T-helper 1 cell treated with Interleukin-12 subunit alpha and Interleukin-12 subunit beta and Interleukin-4 antibody, amounts not matched to agents 30 μg/mL and 1 μg/mL, for 36 hours (primary cell): ENCODE measurements at regions not wholly inside any gene's neighbourhood (a gene's known extent, or its start where the extent isn't known, plus 50 kb on each side); places are given as distances from the start of the nearest gene placed in this dataset.
"Not testable (repeated sequence)": the region's sequence is repeated elsewhere in the genome, so short reads cannot be mapped to it uniquely, and the experiment has no call there.

Experiments used
- H3K27ac Mint-ChIP-seq: one replicate; pipeline ENCODE4 v1.8.0; 2021; ENCODE audit warnings: mild to moderate bottlenecking, mixed read lengths
- H3K27me3 Mint-ChIP-seq: one replicate; pipeline ENCODE4 v1.8.0; 2021; ENCODE audit warnings: low read depth, mixed read lengths
- H3K36me3 Mint-ChIP-seq: one replicate; pipeline ENCODE4 v1.8.0; 2021; ENCODE audit warnings: low read depth, mixed read lengths
- H3K4me1 Mint-ChIP-seq: one replicate; pipeline ENCODE4 v1.8.0; 2021; ENCODE audit warnings: low read depth, mixed read lengths
- H3K4me3 Mint-ChIP-seq: one replicate; pipeline ENCODE4 v1.8.0; 2021; ENCODE audit warnings: mild to moderate bottlenecking, moderate library complexity, mixed read lengths
- H3K9me3 Mint-ChIP-seq: one replicate; pipeline ENCODE4 v1.8.0; 2021; ENCODE audit warnings: mixed read lengths

DNA sequence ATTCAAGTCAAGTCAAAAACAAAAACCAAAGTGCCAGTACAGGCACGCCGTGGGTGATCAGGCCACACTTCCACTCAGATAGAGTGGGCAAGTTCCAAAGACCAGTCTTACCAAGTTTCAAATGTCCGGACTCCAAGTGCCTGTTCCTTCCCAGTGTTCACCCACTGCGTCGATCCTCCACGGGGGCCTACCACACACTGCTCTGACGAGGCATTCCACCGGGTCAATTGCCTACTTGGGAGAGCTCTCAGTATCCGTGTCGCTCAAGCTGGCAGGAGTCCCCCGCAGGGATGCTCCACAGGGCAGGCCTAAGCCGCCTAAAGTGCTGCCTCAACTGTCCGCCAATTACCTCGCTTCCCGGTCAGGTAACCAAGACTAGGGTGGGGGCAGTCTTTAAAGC lies 132.3 kb upstream of the CCZ1B start:
- H3K9me3 Mint-ChIP-seq, H3K27me3 Mint-ChIP-seq, H3K36me3 Mint-ChIP-seq, H3K4me3 Mint-ChIP-seq, H3K4me1 Mint-ChIP-seq, H3K27ac Mint-ChIP-seq: not testable (repeated sequence)

DNA sequence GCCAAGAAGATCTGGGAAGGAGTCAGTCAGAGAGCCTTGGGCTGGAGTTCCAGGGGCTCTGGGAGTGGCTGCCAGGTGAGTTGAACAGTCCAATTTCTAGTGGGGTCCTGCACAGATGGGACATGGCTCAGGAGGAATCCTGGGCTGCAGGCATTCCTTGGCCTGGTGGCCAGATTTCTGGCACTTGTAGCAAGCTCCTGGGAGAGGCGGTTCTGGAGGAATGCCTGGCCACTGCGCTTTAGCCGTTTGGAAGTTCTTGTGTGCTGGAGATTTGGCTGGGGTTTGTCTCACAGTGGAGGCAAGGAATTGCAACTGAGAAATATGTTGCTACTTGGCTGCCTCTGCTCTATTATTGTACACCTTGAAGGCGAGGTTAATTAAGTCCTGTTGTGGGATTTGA lies 133.9 kb upstream of the CCZ1B start:
- H3K36me3 Mint-ChIP-seq, H3K4me1 Mint-ChIP-seq, H3K27me3 Mint-ChIP-seq, H3K9me3 Mint-ChIP-seq, H3K27ac Mint-ChIP-seq, H3K4me3 Mint-ChIP-seq: not testable (repeated sequence)

DNA sequence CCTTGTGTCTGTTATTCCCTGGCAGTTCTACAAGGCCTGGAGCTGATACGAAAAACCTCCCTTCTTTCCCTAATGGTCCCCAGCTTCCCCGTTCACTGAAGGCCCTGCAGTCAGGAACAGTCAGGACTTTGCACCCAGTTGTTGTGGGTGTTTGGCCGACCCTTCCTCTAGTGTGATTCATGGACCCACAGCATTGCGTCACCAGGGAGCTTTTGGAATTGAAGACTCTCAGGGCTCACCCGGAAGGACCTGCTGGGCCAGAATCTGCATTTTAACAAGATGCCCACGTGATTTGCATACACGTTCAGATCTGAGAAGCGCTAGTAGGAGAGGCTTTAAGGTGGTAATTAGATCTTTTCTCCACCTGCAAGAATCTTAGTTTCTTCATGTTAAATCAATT lies 136.8 kb upstream of the CCZ1B start:
- not testable (repeated sequence) for H3K36me3 Mint-ChIP-seq, H3K4me1 Mint-ChIP-seq, H3K27ac Mint-ChIP-seq, H3K4me3 Mint-ChIP-seq, H3K9me3 Mint-ChIP-seq
- H3K27me3 Mint-ChIP-seq, result peaks cover 10% of the 10 kb centered on the region

DNA sequence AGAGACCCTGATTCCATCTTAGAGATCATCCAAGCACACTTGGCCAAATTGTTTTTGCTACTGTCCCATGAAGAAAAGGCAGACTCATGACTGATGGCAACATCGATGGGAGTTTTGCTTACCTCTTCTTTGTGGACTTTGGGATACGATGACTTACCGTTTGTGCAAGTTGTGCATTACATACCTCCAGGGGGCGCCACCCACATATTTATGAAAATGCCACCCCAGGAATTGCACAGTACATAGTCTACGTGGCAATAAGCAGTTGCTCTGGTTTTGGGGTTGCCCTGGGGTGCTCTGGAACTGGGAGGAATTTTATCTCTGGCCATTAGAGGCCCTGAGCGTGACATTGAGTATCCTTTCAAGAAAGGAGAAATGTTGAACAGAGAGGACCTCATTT lies 139.0 kb upstream of the CCZ1B start:
- not testable (repeated sequence) for H3K4me3 Mint-ChIP-seq, H3K27me3 Mint-ChIP-seq, H3K4me1 Mint-ChIP-seq, H3K36me3 Mint-ChIP-seq, H3K27ac Mint-ChIP-seq, H3K9me3 Mint-ChIP-seq

DNA sequence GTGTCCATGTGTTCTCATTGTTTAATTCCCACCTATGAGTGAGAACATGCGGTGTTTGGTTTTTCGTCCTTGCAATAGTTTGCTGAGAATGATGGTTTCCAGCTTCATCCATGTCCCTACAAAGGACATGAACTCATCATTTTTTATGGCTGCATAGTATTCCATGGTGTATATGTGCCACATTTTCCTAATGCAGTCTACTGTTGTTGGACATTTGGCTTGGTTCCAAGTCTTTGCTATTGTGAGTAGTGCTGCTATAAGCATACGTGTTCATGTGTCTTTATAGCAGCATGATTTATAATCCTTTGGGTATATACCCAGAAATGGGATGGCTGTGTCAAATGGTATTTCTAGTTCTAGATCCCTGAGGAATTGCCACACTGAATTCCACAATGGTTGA lies 144.1 kb upstream of the CCZ1B start:
- H3K4me3 Mint-ChIP-seq, H3K36me3 Mint-ChIP-seq, H3K9me3 Mint-ChIP-seq, H3K4me1 Mint-ChIP-seq, H3K27me3 Mint-ChIP-seq, H3K27ac Mint-ChIP-seq: not testable (repeated sequence)

DNA sequence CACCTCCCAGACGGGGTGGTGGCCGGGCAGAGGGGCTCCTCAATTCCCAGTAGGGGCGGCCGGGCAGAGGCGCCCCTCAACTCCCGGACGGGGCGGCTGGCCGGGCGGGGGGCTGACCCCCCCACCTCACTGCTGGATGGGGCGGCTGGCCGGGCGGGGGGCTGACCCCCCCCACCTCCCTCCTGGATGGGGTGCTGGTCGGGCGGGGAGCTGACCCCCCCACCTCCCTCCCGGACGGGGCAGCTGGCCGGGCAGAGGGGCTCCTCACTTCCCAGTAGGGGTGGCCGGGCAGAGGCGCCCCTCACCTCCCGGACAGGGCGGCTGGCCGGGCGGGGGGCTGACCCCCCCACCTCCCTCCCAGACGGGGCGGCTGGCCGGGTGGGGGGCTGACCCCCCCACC lies 148.8 kb upstream of the CCZ1B start:
- not testable (repeated sequence) for H3K4me3 Mint-ChIP-seq, H3K36me3 Mint-ChIP-seq, H3K27ac Mint-ChIP-seq, H3K4me1 Mint-ChIP-seq, H3K9me3 Mint-ChIP-seq, H3K27me3 Mint-ChIP-seq

DNA sequence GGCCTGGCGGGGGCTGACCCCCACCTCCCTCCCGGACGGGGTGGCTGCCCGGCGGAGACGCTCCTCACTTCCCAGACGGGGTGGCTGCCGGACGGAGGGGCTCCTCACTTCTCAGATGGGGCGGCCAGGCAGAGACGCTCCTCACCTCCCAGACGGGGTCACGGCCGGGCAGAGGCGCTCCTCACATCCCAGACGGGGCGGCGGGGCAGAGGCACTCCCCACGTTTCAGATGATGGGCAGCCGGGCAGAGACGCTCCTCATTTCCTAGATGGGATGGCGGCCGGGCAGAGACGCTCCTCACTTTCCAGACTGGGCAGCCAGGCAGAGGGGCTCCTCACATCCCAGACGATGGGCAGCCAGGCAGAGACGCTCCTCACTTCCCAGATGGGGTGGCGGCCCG lies 149.3 kb upstream of the CCZ1B start:
- H3K27me3 Mint-ChIP-seq, H3K36me3 Mint-ChIP-seq, H3K9me3 Mint-ChIP-seq, H3K4me1 Mint-ChIP-seq, H3K27ac Mint-ChIP-seq, H3K4me3 Mint-ChIP-seq: not testable (repeated sequence)

DNA sequence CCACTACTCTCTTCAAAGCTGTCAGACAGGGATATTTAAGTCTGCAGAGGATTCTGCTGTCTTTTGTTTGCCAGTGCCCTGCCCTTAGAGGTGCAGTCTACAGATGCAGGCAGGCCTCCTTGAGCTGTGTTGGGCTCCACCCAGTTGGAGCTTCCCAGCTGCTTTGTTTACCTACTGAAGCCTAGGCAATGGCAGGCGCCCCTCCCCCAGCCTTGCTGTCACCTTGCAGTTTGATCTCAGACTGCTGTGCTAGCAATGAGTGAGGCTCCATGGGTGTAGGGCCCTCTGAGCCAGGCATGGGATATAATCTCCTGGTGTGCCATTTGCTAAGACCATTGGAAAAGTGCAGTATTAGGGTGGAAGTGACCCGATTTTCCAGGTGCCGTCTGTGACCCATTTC lies 151.3 kb upstream of the CCZ1B start:
- not testable (repeated sequence) for H3K36me3 Mint-ChIP-seq, H3K27ac Mint-ChIP-seq, H3K4me1 Mint-ChIP-seq, H3K4me3 Mint-ChIP-seq, H3K27me3 Mint-ChIP-seq, H3K9me3 Mint-ChIP-seq

DNA sequence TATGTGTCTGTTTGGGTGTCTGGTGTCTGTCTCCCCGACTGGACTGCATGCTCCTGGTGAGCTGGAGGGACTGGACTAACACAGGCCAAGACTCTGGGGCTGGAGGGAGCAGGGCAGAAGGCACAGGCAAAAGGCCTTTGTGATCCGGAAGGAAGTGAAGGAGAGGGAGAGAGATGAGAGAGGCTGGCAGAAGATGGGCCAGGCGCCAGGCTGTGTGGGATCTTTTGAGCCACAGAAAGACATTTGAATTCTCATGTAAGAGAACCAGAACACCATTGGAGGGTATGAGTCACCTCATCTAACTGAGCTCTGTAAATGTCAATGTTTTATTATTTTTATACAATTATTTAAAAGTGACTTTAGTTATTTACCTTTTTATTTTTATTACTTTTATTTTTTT lies 152.3 kb upstream of the CCZ1B start:
- not testable (repeated sequence) for H3K9me3 Mint-ChIP-seq, H3K4me3 Mint-ChIP-seq, H3K4me1 Mint-ChIP-seq, H3K36me3 Mint-ChIP-seq, H3K27me3 Mint-ChIP-seq, H3K27ac Mint-ChIP-seq

DNA sequence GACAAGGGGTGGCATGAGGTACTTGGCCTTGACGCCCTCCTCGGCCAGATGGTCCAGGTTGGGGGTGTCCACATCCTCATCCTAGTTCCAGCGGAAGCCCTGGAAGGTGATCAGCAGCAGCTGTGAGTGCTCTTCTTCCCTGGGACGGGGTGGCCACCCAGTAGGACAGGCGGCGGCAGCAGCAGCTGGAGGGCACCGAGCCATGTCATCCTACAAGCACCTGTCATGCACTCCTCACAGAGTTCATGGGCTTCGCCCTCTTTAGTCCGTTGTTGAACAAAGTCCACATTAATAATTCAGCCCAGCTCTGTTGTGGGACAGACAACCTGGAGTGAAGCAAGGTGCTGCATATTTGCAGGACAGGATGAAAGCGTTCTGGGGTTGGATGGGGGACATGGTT lies 153.4 kb upstream of the CCZ1B start:
- H3K27me3 Mint-ChIP-seq, H3K4me1 Mint-ChIP-seq, H3K36me3 Mint-ChIP-seq, H3K4me3 Mint-ChIP-seq, H3K27ac Mint-ChIP-seq, H3K9me3 Mint-ChIP-seq: not testable (repeated sequence)

DNA sequence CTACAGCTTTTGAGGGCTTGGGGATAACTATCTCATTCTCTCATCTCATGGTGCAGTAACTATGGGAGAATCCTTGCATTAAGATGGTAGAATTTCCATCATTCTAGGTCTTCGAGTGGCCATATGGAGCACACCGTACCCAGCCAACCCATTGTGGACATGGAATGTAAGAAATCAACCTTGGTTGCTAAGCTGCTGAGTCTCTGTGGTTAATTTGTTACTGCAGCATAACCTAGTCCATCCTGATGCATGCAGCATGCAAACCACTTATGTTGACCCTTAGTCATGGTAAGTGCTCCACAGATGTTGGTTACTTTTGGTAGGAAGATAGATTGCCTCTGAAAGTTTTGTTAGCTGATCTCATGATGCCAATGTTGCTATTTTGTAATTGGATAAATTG lies 156.3 kb upstream of the CCZ1B start:
- not testable (repeated sequence) for H3K27ac Mint-ChIP-seq, H3K4me3 Mint-ChIP-seq, H3K4me1 Mint-ChIP-seq, H3K9me3 Mint-ChIP-seq, H3K27me3 Mint-ChIP-seq, H3K36me3 Mint-ChIP-seq

DNA sequence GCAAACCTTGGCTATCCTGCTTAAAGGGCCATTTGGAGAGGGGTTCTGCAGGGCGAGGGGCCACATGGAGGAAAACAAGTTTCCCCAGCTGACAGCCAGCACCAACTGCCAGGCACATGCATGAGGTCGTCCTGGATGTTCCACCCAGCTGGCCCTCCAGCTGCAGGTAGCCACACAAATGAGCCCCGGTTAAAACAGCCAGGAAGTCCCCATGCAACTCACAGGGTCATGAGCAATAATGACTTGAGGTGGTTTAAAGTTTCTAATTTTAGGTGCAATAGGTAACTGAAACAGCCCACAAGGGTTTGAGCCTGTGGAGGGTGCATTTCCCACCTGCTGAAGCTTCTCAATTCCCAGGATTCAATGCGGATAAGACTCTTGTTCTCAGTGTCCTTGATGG lies 160.8 kb upstream of the CCZ1B start:
- not testable (repeated sequence) for H3K27ac Mint-ChIP-seq, H3K4me1 Mint-ChIP-seq, H3K9me3 Mint-ChIP-seq, H3K36me3 Mint-ChIP-seq, H3K27me3 Mint-ChIP-seq, H3K4me3 Mint-ChIP-seq

DNA sequence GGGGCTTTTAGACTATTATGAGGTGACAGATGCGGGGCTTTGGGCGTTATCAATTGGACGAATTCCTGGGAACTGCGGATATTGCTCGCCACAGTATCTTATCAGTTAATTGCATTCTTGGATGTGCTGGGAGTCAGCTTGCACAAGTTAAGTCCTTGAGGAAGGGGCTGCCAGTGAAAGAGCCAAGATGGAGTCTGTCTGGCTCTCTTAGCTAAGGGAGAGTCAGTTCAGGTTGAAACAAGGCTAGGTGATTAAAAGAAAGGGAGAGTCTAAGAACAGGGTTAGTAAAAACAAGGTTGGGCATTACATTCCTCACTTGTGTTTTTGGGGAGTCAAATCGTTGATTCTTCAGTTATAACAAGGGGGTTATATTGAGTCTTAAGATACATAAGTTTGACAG lies 162.5 kb upstream of the CCZ1B start:
- H3K36me3 Mint-ChIP-seq, H3K4me1 Mint-ChIP-seq, H3K27ac Mint-ChIP-seq, H3K27me3 Mint-ChIP-seq, H3K9me3 Mint-ChIP-seq, H3K4me3 Mint-ChIP-seq: not testable (repeated sequence)

DNA sequence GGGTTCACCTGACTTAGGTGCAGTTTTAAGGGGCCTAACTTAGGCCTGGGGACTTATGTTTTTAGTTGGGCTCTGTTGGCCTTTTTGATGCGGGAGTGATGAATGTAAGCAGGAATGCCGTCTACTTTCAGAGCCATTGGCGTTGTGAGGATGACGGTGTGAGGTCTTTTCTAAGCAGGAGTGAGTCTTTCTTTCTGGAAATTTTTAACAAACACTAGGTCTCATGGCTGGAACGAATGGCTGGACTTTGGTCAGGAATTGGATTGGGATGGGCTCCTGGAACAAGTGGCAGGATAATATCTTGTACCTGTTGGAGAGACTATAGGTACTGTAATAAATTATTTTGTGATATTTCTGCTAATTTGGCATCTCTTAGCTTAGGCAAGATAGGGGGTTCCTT lies 163.9 kb upstream of the CCZ1B start:
- not testable (repeated sequence) for H3K27ac Mint-ChIP-seq, H3K9me3 Mint-ChIP-seq, H3K36me3 Mint-ChIP-seq, H3K4me1 Mint-ChIP-seq, H3K4me3 Mint-ChIP-seq, H3K27me3 Mint-ChIP-seq

DNA sequence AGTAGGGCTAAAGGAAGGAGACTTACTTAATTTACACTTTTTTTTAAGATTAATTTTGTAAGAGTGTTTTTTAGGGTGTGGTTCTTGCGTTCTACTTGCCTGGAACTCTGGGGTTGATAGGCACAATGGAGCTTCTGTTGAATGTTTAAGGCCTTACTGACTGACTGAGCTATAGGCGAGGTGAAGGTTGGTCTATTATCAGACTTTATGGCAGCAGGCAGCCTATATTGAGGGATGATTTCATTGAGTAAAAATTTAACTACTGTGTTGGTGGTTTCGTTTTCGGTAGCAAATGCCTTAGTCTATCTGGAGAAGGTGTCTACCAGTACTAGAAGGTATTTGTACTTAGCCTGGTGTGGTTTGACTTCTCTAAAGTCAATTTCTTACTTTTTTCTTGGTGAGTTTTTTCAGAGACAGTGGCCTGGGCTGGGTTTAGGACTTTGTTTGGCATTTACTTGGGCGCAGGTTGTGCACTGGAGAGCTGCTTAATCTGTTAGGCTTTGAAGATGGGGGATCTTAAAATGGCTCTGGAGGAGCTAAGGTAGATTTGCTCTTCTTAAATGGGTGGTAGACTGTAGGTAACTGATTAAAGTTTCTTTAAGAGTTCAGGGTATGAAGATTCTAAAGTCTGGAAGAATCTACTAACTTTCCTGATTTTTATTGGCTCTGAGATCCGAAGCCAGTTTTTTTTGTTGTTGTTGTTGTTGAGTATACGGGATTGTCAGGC lies 164.5 kb upstream of the CCZ1B start:
- H3K4me1 Mint-ChIP-seq, result not testable (repeated sequence)

DNA sequence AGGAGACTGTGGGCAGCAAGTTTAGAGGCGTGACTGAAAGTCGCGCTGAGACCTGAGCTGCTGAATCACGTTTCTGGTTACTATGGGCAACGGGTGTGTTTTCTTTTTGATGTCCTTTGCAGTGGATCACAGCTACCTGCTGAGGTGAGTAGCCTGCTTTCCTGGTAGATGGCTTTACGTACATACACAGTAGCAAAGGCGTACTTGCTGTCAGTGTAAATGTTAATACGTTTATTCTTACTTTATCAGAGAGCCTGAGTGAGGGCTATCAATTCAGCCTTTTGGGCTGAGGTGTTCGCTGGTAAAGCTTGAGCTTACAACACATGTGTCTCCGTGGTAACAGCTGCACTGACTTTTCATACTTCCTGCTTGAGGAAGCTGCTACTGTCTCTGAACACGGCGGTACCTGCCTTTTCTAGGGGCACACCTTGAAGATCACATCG lies 165.1 kb upstream of the CCZ1B start:
- H3K4me1 Mint-ChIP-seq, H3K9me3 Mint-ChIP-seq, H3K27me3 Mint-ChIP-seq, H3K4me3 Mint-ChIP-seq, H3K36me3 Mint-ChIP-seq: not testable (repeated sequence)
- peak overlapping the region; percentile 42 for H3K27ac Mint-ChIP-seq

More for the DNA sequence above, 164.5 kb upstream of the CCZ1B start:
- H3K27me3 Mint-ChIP-seq, H3K36me3 Mint-ChIP-seq, H3K9me3 Mint-ChIP-seq, H3K4me3 Mint-ChIP-seq: not testable (repeated sequence)
- H3K27ac Mint-ChIP-seq, result peak overlapping the region; percentile 26
